HG02798 (cell line): ENCODE measurements at regions not wholly inside any gene's neighbourhood (a gene's known extent, or its start where the extent isn't known, plus 50 kb on each side); places are given as distances from the start of the nearest gene placed in this dataset.
"Not testable (repeated sequence)": the region's sequence is repeated elsewhere in the genome, so short reads cannot be mapped to it uniquely, and the experiment has no call there.

Experiments used
- ATAC-seq: cut with Tn5 transposase; IDR thresholded peaks from one replicate; pipeline ENCODE4 v1.9.1; 2021; ENCODE audit warnings: mild to moderate bottlenecking; ENCODE audit not compliant: unreplicated experiment, poor library complexity

- ATAC-seq, result not testable (repeated sequence)
Measured at GRCh38 chr4:183044924-183045640, 54.0 kb upstream of the WWC2 start.

GRCh38 chr4:183038436-183038835 lies 60.6 kb upstream of the WWC2 start:
- ATAC-seq, result no peak

- ATAC-seq, result no peak
Measured at GRCh38 chr4:183035726-183036415, 63.2 kb upstream of the WWC2 start.

DNA sequence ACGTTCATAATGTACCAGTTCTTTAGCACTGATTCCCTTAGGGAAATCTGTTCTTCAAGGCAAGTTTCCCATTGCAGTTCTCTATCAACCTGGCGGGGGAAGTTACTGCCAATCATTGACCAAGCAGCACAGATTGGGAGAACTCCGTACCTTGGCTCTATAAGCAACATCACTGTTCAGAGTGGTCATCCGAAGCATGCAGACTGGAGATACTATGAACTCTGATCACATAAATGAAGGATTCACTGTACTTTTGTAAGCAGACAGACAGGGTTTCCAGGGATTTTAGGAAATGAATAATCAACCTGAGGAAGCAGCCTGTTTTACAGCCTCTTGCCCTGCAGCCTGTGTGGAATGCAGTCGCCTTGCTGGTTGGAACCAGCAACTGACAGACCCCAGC lies 63.8 kb upstream of the WWC2 start:
- no peak for ATAC-seq

GRCh38 chr4:183030823-183031222 lies 68.2 kb upstream of the WWC2 start:
- no peak for ATAC-seq

DNA sequence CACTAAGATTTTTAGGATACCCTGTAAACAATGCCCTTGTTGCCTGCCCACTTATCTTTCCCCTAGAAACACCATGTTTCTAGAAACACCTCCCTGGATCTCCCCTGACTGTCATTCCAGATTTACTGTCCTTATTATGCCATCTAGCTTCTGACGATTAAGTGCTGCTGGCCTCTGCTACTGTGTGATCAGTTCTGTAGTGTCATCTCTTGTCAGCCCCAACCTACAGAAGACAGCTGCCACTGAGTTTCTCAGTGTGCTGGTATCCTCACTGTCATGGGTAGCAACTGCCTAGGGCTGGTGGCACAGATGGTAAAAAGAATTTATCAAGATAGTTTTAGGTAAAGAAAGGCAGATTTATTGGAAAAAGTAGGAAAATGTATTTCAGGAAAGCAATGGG lies 68.7 kb upstream of the WWC2 start:
- ATAC-seq, result no peak

DNA sequence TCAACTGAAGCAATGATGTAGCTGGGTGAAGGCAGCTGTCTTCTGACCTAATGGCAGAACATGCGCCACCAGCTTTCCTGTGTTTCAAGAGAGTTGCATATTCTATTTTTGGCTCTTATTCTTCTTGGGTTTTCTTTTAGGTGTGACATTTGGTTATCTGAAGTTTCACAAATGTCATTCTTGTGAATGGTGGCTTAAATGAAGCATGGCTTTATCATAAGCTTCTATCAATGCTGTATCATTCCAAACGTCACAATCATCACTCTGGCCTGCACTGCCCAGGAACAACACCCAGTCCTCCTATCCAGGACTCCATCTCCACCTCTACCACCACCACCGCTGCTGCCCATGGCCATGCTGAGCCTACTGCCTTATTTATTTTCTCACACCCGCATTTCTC lies 69.7 kb upstream of the WWC2 start:
- ATAC-seq, result no peak

DNA sequence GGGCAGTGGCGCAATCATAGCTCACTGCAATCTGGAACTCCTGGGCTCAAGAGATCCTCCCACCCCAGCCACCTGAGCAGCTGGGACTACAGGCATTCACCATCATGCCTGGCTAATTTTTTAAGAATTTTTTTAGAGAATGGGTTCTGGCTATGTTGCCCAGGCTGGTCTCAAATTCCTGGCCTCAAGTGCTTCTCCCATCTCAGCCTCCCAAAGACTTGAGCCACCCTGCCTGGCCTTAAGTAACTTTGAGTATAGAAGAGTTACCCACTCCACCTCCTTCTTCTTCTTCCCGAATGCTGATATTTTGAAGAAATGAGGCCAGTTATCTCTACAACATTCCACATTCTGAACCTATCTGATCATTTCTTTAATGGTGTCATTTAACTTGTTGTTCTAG lies 72.4 kb upstream of the WWC2 start:
- no peak for ATAC-seq

- no peak for ATAC-seq
Measured at GRCh38 chr4:183022617-183023016, 76.4 kb upstream of the WWC2 start.

DNA sequence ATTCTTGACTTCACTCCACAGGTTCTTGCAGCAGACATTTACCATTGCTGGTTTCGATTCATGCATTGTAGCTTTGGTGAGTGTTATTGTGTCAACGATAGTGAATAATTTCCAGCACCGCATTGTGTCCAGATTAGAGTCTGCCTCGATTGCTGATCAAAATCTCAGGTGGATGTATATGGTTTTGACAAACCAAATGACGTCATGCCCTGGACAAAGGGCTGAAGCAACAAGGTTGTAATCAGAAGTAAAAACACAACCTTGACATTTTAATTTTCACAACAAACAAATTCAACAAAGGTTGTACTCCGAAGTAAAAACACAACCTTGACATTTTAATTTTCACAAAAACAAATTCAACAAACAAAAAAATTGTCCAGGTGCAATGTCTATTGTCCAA lies 81.1 kb upstream of the WWC2 start:
- ATAC-seq, result no peak

DNA sequence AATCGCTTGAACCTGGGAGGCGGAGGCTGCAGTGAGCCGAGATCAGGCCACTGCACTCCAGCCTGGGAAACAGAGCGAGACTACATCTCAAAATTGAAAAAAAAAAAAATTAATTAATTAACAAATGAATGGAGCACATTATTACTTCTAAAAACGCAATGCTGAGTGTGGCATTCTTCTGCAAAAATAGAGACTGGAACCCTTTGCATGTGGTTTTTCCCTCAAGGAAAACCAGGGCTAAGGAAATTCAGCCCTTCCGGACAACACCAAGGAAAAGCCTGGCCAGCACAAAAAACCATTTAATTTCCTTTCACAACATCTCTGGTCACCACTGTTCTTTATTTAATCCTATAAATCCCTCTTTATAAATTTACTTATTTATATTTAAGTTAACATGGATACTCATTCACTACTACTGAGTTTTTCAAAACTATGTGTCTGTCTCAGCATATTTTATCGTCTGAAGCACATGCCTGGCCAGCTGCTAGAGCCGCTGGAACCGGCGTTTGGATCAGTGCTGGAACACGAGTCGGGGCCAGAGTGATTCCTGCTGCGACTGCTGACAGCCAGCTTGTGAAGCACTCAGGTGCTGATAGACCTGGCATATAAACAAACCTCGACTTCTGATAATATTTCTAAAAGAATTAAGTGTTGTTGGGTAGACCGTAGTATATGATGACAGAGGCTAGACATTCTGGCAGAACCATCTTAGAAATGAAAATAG lies 84.5 kb upstream of the WWC2 start:
- no peak for ATAC-seq

DNA sequence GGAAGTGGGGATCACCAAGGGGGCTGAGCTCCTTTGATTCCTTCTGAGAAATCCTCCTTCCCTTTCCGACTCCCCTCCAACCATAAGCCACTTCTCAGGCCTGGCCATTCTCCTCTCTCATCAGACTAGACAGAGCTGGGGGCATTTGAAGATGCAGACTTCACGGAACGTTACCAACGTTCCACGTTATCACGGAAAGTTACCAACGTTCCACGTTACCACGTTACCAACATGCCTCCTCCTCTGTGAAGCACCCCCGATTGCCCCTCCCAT lies 85.4 kb upstream of the WWC2 start:
- no peak for ATAC-seq

- ATAC-seq, result no peak
Measured at GRCh38 chr4:183012879-183013729, 86.0 kb upstream of the WWC2 start.

DNA sequence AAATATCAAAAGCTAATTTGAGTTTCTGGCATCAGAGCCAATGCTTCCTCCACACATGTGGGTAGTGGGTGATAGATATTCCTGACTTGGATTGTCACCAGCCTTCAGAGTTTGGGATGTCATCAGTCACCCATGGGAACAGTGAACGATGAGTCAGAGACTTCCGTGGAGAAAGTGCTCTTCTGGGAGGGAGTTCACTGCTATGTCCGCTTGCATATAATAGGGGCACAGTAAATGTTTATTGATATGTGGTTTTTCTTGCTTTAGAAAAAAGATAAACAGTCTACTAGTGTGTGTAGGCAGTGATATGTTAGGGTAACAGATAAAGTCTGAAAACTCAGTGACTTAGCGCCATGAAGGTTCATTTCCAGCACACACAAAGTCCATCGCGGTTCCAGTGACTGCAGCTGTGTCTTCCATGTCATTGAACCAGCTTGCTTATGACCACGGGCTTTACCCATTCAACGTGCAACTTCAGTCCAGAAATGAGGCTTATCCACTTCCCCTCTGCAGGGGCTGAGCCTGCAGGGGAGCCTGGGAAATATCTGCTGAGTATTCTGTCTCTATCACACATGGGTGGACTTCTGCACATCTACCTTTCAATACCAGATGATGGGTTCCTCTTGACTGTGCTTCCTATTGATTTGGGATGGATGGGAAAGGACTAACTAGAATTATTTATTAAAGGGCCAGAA lies 87.7 kb upstream of the WWC2 start:
- ATAC-seq, result no peak

- no peak for ATAC-seq
Measured at GRCh38 chr4:183008492-183008891, 90.6 kb upstream of the WWC2 start.

GRCh38 chr4:183004370-183004769 lies 87.2 kb upstream of the DCTD start:
- ATAC-seq, result not testable (repeated sequence)

DNA sequence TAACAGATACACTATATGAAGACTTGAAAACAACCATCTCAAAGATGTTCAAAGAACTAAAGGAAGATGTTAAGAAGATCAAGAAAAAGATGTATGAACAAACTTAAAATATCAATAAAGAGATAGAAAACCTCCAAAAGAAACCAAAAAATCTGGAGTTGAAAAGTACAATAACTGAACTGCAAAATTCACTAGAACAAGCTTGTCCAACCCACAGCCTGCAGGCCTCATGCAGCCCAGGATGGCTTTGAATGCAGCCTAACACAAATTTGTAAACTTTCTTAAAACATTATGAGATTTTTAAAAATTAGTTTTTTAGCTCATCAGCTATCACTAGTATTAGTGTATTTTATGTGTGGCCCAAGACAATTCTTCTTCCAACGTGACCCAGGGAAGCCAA lies 77.0 kb upstream of the DCTD start:
- no peak for ATAC-seq

DNA sequence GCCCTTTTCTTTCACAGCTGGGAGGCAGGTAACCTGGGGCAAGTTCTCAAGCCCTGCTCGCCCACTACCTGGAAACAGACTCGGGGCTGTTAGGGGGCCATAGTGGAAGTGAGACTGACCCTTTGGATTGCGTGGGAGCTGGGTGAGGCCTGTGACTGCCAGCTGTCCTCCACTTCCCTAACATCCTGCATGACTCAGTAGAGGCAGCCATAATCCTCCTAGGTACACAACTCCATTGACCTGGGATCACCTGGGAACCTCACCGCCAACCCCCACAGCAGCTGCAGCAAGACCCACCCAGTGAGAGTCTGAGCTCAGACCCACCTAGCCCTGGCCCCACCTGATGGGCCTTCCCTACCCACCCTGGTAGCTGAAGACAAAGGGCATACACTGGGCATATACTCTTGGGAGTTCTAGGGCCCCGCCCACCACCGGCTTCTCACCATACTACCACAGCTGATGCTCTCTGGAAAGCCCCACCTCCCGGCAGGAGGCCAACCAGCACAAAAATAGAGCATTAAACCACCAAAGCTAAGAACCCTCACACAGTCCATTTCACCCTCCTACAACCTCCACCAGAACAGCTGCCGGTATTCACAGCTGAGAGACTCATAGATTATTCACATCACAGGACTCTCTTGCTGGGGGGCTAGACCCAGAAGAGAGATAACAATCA lies 61.1 kb upstream of the DCTD start:
- ATAC-seq, result peak; percentile 87

GRCh38 chr4:182975806-182976205 lies 58.6 kb upstream of the DCTD start:
- peak; percentile 63 for ATAC-seq

GRCh38 chr4:182973941-182974340 lies 56.8 kb upstream of the DCTD start:
- no peak for ATAC-seq
